Bronchial epithelial cell (primary cell): ENCODE measurements at regions not wholly inside any gene's neighbourhood (a gene's known extent, or its start where the extent isn't known, plus 50 kb on each side); places are given as distances from the start of the nearest gene placed in this dataset.

Source experiments
- DNase-seq: peaks from one replicate; pipeline ENCODE4 v3.0.0-alpha.2; 2010; ENCODE audit warnings: low read depth
- FAIRE-seq: peaks from 2 replicates; lab custom pipeline; 2011; peaks lifted over from hg19 to GRCh38; lab: Jason Lieb, UNC
- H3K27me3 ChIP-seq: 2 replicates; pipeline ENCODE4 v1.5.1; 2011; ENCODE audit warnings: low read length; ENCODE audit not compliant: control insufficient read depth, insufficient read depth
- H3K36me3 ChIP-seq: 2 replicates; pipeline ENCODE4 v1.5.1; 2011; ENCODE audit warnings: low read length; ENCODE audit not compliant: control insufficient read depth, insufficient read depth
- H3K4me3 ChIP-seq: 2 replicates; pipeline ENCODE4 v1.5.1; 2011; ENCODE audit warnings: mild to moderate bottlenecking, low read depth, low read length, control low read depth
- CTCF ChIP-seq: IDR thresholded peaks from 2 replicates; pipeline ENCODE4 v1.5.1; 2011; ENCODE audit warnings: mild to moderate bottlenecking, moderate library complexity, low read length, control low read depth, inconsistent platforms; ENCODE audit not compliant: insufficient read depth, severe bottlenecking

GRCh38 chr6:113394216-113394615 is 462.9 kb upstream of the MARCKS start:
- no peak overlapping the region for H3K4me3 ChIP-seq
- FAIRE-seq (no peak), DNase-seq (no peak)
- H3K27me3 ChIP-seq = no peaks in the 10 kb centered on the region
- no peaks in the 10 kb centered on the region for H3K36me3 ChIP-seq
- no peak for TF ChIP-seq CTCF

- DNase-seq (peak; percentile 64), FAIRE-seq (no peak)
- Histone ChIP-seq H3K36me3 (no peaks in the 10 kb centered on the region), H3K4me3 (no peak overlapping the region), H3K27me3 (no peaks in the 10 kb centered on the region)
- no peak for TF ChIP-seq CTCF
Measured at GRCh38 chr6:113394729-113395128, 462.4 kb upstream of the MARCKS start.

- no peak for DNase-seq
- no peak for FAIRE-seq
- no peak for TF ChIP-seq CTCF
- H3K4me3 ChIP-seq = no peak overlapping the region
- no peaks in the 10 kb centered on the region for H3K27me3 ChIP-seq
- no peaks in the 10 kb centered on the region for H3K36me3 ChIP-seq
Measured at GRCh38 chr6:113396730-113397129, 460.4 kb upstream of the MARCKS start.

- Histone ChIP-seq H3K4me3 (no peak overlapping the region), H3K36me3 (no peaks in the 10 kb centered on the region), H3K27me3 (no peaks in the 10 kb centered on the region)
- FAIRE-seq (no peak), DNase-seq (no peak)
- TF ChIP-seq CTCF = no peak
Measured at GRCh38 chr6:113397236-113397635, 459.9 kb upstream of the MARCKS start.

GRCh38 chr6:113401231-113401630 is 455.9 kb upstream of the MARCKS start:
- Histone ChIP-seq H3K4me3 (no peak overlapping the region), H3K36me3 (no peaks in the 10 kb centered on the region), H3K27me3 (no peaks in the 10 kb centered on the region)
- FAIRE-seq (no peak), DNase-seq (no peak)
- no peak for TF ChIP-seq CTCF

GRCh38 chr6:113402544-113402943 is 454.6 kb upstream of the MARCKS start:
- FAIRE-seq (no peak), DNase-seq (no peak)
- Histone ChIP-seq H3K27me3 (no peaks in the 10 kb centered on the region), H3K4me3 (no peak overlapping the region), H3K36me3 (no peaks in the 10 kb centered on the region)
- no peak for TF ChIP-seq CTCF
